A549 (cell line): ENCODE measurements at regions not wholly inside any gene's neighbourhood (a gene's known extent, or its start where the extent isn't known, plus 50 kb on each side); places are given as distances from the start of the nearest gene placed in this dataset.
A peak's percentile ranks its signal among the peaks of the same experiment; 100 is the strongest.
"Not testable (repeated sequence)": the region's sequence is repeated elsewhere in the genome, so short reads cannot be mapped to it uniquely, and the experiment has no call there.

Experiments
- ATAC-seq, 2 experiments: fragments of 200-7000 bp in 1 of 2; fragments of >200 bp in 1 of 2; cut with Nextera tagmentation in 1 of 2; cut with Tn5 transposase in 1 of 2; 3 replicates each; pipeline versions ENCODE4 v1.8.0 to v1.9.1; 2018 to 2020; ENCODE audit warnings: mild to moderate bottlenecking in 1 of 2, moderate library complexity in 1 of 2
- CTCF ChIA-PET: fragments of 300-600 bp; sonication (Branson Sonifier 250); formaldehyde crosslinking; extraction: SDS; loops from one replicate; lab custom pipeline; 2021; ENCODE audit warnings: antibody characterized with exemption, inconsistent platforms; lab: Yijun Ruan, JAX
- POLR2A ChIA-PET: fragments of 350-600 bp; formaldehyde crosslinking; extraction: SDS; loops from one replicate; lab custom pipeline; 2021; ENCODE audit warnings: antibody characterized with exemption, inconsistent platforms; lab: Yijun Ruan, JAX
- DNase-seq, 2 experiments: peaks; one replicate each; pipeline versions ENCODE4 v3.0.0 to v3.0.0-alpha.2; 2011 to 2016; ENCODE audit warnings: low read depth in 1 of 2, low spot score in 1 of 2
- FAIRE-seq: peaks from 2 replicates; lab custom pipeline; 2011; peaks lifted over from hg19 to GRCh38; lab: Jason Lieb, UNC
- H3K27ac ChIP-seq, 2 experiments: fragments of >200 bp; sonication (Bioruptor Twin); formaldehyde crosslinking; 3 replicates each; pipeline ENCODE4 v1.5.1; 2016 to 2017
- H3K4me1 ChIP-seq: fragments of >200 bp; sonication (Bioruptor Twin); formaldehyde crosslinking; 3 replicates; pipeline ENCODE4 v1.6.1; 2016
- H3K4me2 ChIP-seq: fragments of >200 bp; sonication (Bioruptor Twin); formaldehyde crosslinking; 3 replicates; pipeline ENCODE4 v1.6.1; 2016
- H3K4me3 ChIP-seq: fragments of >200 bp; sonication (Bioruptor Twin); formaldehyde crosslinking; 3 replicates; pipeline ENCODE4 v1.5.1; 2016
- H3K9me3 ChIP-seq: fragments of >200 bp; sonication (Bioruptor Twin); formaldehyde crosslinking; 3 replicates; pipeline ENCODE4 v1.6.1; 2016
- CBX2 ChIP-seq: fragments of 200-600 bp; sonication (generic); IDR thresholded peaks from 2 replicates; pipeline ENCODE4 v1.6.1; 2016; ENCODE audit warnings: low read depth, mild to moderate bottlenecking, borderline replicate concordance
- CEBPB ChIP-seq, 2 experiments: fragments of >200 bp in 1 of 2; sonication (Bioruptor Twin) in 1 of 2; formaldehyde crosslinking in 1 of 2; IDR thresholded peaks; 2 replicates each; pipeline ENCODE4 v1.6.1; 2012 to 2016
- EHF ChIP-seq: fragments of 250-450 bp; sonication (Bioruptor Pico); IDR thresholded peaks from 2 replicates; pipeline ENCODE4 v1.5.0; 2020; ENCODE audit warnings: mild to moderate bottlenecking
- FOXS1 ChIP-seq: fragments of 250-450 bp; sonication (Bioruptor Pico); IDR thresholded peaks from 2 replicates; pipeline ENCODE4 v1.5.0; 2020; ENCODE audit warnings: mild to moderate bottlenecking, moderate library complexity
- GATA3 ChIP-seq: IDR thresholded peaks from 2 replicates; pipeline ENCODE4 v1.6.1; 2012; ENCODE audit warnings: borderline replicate concordance
- NFE2L2 ChIP-seq: fragments of 150-350 bp; conservative IDR thresholded peaks from 2 replicates; pipeline ENCODE4 v1.6.1; 2014; ENCODE audit warnings: low read length
- RAD21 ChIP-seq, 2 experiments: fragments of >200 bp in 1 of 2; sonication (Bioruptor Twin) in 1 of 2; formaldehyde crosslinking in 1 of 2; IDR thresholded peaks in 1 of 2; conservative IDR thresholded peaks in 1 of 2; 2 replicates in 1 of 2; 3 replicates in 1 of 2; pipeline ENCODE4 v1.6.1; 2012 to 2018; ENCODE audit warnings: inconsistent platforms in 1 of 2
- SMC3 ChIP-seq: fragments of >200 bp; sonication (Bioruptor Twin); formaldehyde crosslinking; IDR thresholded peaks from 3 replicates; pipeline ENCODE4 v1.6.1; 2018; ENCODE audit warnings: inconsistent platforms
- WGBS: methylation state at CpG from one replicate; pipeline ENCODE4 v1.1.6; 2017; ENCODE audit errors: missing lambda C conversion rate; 5-methylcytosine and 5-hydroxymethylcytosine counted together
- TF ChIP-seq, protein P1 (sequence below): fragments of 150-350 bp; IDR thresholded peaks from 2 replicates; pipeline ENCODE4 v1.6.1; 2014; ENCODE audit warnings: low read depth, mild to moderate bottlenecking, low read length
- TF ChIP-seq, protein P2 (sequence below): fragments of 200-600 bp; sonication (generic); IDR thresholded peaks from 2 replicates; pipeline ENCODE4 v1.6.1; 2016; ENCODE audit warnings: antibody characterized with exemption, mild to moderate bottlenecking, moderate library complexity
- TF ChIP-seq, protein P3 (sequence below): IDR thresholded peaks from 2 replicates; pipeline ENCODE4 v1.6.1; 2012
- TF ChIP-seq, protein P4 (sequence below): fragments of 450-650 bp; IDR thresholded peaks from 2 replicates; pipeline ENCODE4 v1.6.1; 2014; ENCODE audit warnings: antibody characterized with exemption
- TF ChIP-seq, protein P5 (sequence below): fragments of >200 bp; sonication (Bioruptor Twin); formaldehyde crosslinking; IDR thresholded peaks from 3 replicates; pipeline ENCODE4 v1.5.1; 2016

DNA sequence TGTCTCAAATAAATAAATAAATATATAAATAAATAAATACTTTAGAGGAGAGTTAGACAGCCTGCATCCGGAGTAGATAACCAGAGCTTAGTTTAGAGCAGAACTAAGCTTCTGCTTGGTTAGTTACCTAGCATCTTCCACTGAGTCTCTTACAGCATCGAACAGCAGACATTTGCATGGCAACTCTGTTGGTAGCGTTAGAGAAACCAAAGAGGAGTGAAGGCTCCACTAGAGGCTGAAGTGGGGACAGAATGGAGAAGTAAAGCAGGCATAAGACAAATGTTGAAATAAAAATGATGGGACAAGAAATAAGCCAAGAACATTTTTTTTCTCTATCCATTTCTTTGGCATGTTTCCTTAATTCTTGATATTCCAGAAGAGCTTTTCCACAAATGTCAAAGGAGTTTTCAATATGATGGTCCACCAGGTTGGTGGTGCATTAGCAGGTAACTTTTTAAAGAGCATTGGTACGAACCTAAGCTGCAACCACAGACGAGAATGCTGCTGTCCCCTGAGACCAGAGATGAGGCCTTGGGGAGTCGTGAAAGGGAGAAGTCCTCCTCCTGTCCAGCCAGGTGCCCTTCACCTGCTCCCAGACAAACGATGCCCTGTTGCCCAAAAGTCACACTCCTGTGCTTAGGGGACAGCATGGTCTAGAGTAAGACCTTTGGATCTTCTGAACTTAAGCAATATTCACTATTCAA lies 438.3 kb downstream of the DIRAS2 start (continued):
- TF ChIP-seq, protein P1, sequence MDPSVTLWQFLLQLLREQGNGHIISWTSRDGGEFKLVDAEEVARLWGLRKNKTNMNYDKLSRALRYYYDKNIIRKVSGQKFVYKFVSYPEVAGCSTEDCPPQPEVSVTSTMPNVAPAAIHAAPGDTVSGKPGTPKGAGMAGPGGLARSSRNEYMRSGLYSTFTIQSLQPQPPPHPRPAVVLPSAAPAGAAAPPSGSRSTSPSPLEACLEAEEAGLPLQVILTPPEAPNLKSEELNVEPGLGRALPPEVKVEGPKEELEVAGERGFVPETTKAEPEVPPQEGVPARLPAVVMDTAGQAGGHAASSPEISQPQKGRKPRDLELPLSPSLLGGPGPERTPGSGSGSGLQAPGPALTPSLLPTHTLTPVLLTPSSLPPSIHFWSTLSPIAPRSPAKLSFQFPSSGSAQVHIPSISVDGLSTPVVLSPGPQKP = no peak
- no peak for TF ChIP-seq NFE2L2
- TF ChIP-seq CBX2 = no peak
- no peak for TF ChIP-seq EHF (CRISPR knock-in tag)
- TF ChIP-seq, all 56 proteins: peak for 0

DNA sequence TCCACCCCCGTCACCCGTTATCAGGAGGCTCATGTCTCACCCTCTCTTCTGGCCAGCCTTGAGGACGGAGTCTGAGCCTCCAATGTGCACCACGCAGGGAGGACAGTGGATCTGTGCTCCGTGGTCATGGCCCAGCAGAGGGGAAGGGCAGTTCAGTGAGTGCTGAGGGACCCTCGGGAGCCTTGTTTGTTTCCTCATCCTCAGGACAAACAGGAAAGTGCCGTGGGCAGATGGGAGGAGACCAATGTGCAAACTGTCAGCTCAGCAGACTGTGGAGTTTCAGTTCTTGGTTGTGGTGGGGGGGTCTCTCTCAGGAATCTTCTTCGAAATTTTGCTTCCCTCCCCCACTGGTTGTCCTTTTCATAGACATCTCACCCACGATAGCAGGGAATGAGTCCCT lies 429.6 kb downstream of the DIRAS2 start:
- DNase-seq, FAIRE-seq, POLR2A ChIA-PET, H3K4me2 ChIP-seq, CTCF ChIA-PET, H3K4me1 ChIP-seq, ATAC-seq, H3K4me3 ChIP-seq, H3K9me3 ChIP-seq, H3K27ac ChIP-seq: not testable (repeated sequence)
- 5% methylated on average over 9 of the region's 9 CpGs for WGBS

DNA sequence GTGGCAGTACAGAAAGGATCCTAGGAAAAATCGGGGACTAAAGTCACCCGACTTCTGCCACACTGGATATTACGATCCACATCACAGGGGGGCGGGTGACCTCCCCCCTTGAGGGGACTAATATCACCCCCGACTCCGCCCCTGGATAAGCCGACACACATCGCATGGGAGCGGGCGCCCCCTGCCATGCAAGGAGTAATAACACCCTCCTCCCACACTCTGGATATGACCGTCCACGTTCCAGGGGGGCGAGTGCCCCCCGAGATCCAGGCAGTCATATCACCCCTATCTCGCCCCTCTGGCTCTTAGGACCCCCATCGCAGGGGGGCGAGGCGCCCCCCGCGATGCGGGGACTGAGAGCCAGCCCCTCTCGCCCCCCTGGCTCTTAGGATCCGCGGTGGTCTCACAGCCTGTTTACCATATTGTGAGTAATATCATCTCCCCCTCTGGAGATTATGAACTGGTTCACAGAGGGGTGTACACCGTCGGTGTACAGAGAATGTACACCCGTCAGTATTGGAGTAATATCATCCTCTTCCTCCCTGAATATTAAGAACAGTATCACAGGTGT lies 423.0 kb downstream of the DIRAS2 start:
- WGBS = 11% methylated on average over 16 of the region's 27 CpGs
- no peak overlapping the region for H3K27ac ChIP-seq
- no peak for FAIRE-seq
- ChIA-PET POLR2A (no interaction called here), CTCF (no interaction called here)
- ATAC-seq = peak; percentile 88 to 90
- TF ChIP-seq, protein P2, sequence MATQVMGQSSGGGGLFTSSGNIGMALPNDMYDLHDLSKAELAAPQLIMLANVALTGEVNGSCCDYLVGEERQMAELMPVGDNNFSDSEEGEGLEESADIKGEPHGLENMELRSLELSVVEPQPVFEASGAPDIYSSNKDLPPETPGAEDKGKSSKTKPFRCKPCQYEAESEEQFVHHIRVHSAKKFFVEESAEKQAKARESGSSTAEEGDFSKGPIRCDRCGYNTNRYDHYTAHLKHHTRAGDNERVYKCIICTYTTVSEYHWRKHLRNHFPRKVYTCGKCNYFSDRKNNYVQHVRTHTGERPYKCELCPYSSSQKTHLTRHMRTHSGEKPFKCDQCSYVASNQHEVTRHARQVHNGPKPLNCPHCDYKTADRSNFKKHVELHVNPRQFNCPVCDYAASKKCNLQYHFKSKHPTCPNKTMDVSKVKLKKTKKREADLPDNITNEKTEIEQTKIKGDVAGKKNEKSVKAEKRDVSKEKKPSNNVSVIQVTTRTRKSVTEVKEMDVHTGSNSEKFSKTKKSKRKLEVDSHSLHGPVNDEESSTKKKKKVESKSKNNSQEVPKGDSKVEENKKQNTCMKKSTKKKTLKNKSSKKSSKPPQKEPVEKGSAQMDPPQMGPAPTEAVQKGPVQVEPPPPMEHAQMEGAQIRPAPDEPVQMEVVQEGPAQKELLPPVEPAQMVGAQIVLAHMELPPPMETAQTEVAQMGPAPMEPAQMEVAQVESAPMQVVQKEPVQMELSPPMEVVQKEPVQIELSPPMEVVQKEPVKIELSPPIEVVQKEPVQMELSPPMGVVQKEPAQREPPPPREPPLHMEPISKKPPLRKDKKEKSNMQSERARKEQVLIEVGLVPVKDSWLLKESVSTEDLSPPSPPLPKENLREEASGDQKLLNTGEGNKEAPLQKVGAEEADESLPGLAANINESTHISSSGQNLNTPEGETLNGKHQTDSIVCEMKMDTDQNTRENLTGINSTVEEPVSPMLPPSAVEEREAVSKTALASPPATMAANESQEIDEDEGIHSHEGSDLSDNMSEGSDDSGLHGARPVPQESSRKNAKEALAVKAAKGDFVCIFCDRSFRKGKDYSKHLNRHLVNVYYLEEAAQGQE = no peak
- TF ChIP-seq, protein P3, sequence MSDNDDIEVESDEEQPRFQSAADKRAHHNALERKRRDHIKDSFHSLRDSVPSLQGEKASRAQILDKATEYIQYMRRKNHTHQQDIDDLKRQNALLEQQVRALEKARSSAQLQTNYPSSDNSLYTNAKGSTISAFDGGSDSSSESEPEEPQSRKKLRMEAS = no peak
- TF ChIP-seq RAD21 (conservative IDR thresholded peaks at IDR 0.05 in 1 of 2, IDR thresholded peaks at IDR 0.05 in 1 of 2) (peak; percentile 29 to 58; a peak in 2 of 5 replicates), SMC3 (peak; percentile 35; the same call in 2 of the 3 replicates), FOXS1 (CRISPR knock-in tag) (no peak), CEBPB (IDR thresholded peaks at IDR 0.05) (no peak), GATA3 (no peak)
- TF ChIP-seq, protein P4, sequence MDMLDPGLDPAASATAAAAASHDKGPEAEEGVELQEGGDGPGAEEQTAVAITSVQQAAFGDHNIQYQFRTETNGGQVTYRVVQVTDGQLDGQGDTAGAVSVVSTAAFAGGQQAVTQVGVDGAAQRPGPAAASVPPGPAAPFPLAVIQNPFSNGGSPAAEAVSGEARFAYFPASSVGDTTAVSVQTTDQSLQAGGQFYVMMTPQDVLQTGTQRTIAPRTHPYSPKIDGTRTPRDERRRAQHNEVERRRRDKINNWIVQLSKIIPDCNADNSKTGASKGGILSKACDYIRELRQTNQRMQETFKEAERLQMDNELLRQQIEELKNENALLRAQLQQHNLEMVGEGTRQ = no peak
- TF ChIP-seq, protein P5, sequence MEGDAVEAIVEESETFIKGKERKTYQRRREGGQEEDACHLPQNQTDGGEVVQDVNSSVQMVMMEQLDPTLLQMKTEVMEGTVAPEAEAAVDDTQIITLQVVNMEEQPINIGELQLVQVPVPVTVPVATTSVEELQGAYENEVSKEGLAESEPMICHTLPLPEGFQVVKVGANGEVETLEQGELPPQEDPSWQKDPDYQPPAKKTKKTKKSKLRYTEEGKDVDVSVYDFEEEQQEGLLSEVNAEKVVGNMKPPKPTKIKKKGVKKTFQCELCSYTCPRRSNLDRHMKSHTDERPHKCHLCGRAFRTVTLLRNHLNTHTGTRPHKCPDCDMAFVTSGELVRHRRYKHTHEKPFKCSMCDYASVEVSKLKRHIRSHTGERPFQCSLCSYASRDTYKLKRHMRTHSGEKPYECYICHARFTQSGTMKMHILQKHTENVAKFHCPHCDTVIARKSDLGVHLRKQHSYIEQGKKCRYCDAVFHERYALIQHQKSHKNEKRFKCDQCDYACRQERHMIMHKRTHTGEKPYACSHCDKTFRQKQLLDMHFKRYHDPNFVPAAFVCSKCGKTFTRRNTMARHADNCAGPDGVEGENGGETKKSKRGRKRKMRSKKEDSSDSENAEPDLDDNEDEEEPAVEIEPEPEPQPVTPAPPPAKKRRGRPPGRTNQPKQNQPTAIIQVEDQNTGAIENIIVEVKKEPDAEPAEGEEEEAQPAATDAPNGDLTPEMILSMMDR = peak; percentile 40; the same call in 2 of the 3 replicates
- H3K9me3 ChIP-seq = no peaks in the 10 kb centered on the region
- H3K4me2 ChIP-seq = peak overlapping the region; percentile 52
- DNase-seq = peak; percentile 28
- H3K4me3 ChIP-seq = no peak overlapping the region
- no peaks in the 10 kb centered on the region for H3K4me1 ChIP-seq

DNA sequence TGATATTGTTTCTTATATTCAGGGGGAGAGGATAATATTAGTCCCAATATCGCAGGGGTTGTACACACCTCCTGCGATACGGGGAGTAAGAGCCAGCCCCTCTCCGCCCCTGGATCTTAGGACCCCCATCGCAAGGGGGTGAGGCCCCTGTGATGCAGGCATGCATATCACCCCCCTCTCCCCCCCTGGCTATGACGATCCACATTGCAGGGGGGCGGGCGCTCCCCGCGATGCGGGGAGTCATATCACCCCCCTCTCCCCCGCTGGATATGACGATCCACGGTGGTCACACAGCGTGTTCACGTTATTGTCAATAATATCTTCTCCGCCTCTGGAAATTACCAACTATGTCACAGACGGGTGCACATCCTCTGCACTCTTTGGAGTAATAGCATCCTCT lies 420.7 kb downstream of the DIRAS2 start:
- ATAC-seq, H3K4me1 ChIP-seq, DNase-seq, H3K4me3 ChIP-seq, CTCF ChIA-PET, FAIRE-seq, H3K9me3 ChIP-seq, H3K27ac ChIP-seq, H3K4me2 ChIP-seq, POLR2A ChIA-PET: not testable (repeated sequence)
- WGBS = 38% methylated on average over 18 of the region's 18 CpGs
